Ishikawa (cell line): ENCODE measurements at regions not wholly inside any gene's neighbourhood (a gene's known extent, or its start where the extent isn't known, plus 50 kb on each side); places are given as distances from the start of the nearest gene placed in this dataset.

Experiments
- REST ChIP-seq: IDR thresholded peaks from 2 replicates; pipeline ENCODE4 v1.6.1; 2012; ENCODE audit warnings: low read depth, mild to moderate bottlenecking
- TAF1 ChIP-seq: IDR thresholded peaks from 2 replicates; pipeline ENCODE4 v1.6.1; 2012; ENCODE audit warnings: low read depth, mild to moderate bottlenecking

GRCh38 chr4:147096667-147097604, 151.3 kb upstream of the TTC29 start:
- TF ChIP-seq REST (no peak), TAF1 (no peak)
